K562 (cell line): ENCODE measurements at regions not wholly inside any gene's neighbourhood (a gene's known extent, or its start where the extent isn't known, plus 50 kb on each side); places are given as distances from the start of the nearest gene placed in this dataset.

Experiments used
- ATAC-seq: fragments of 200-7000 bp; cut with Tn5 transposase; 3 replicates; pipeline ENCODE4 v1.9.1; 2020; ENCODE audit warnings: moderate library complexity
- BruUV-seq: library from RNA; stranded (reverse); fragments of 400-500 nt; replicated peaks from 2 replicates; lab custom pipeline; 2021; lab: Mats Ljungman, UMichigan
- CTCF ChIA-PET: fragments of 300-600 bp; formaldehyde crosslinking; extraction: SDS; loops from one replicate; lab custom pipeline; 2021; ENCODE audit warnings: low intra/inter-chr PET ratio; lab: Yijun Ruan, JAX
- POLR2A ChIA-PET: fragments of 300-600, 350-650 bp; sonication (Branson Sonifier 250); formaldehyde crosslinking; extraction: SDS; loops from one replicate; lab custom pipeline; 2021; ENCODE audit warnings: antibody characterized with exemption, inconsistent platforms; lab: Yijun Ruan, JAX
- DNase-seq, 4 experiments: peaks; one replicate each; pipeline versions ENCODE4 v3.0.0 to v3.0.0-alpha.2; 2011 to 2018; ENCODE audit warnings: low spot score in 3 of 4, mixed read lengths in 3 of 4; ENCODE audit errors: extremely low read depth in 1 of 4
- FAIRE-seq: peaks from 2 replicates; lab custom pipeline; 2011; peaks lifted over from hg19 to GRCh38; lab: Jason Lieb, UNC
- H2AFZ ChIP-seq: 2 replicates; pipeline ENCODE4 v1.6.0; 2011; ENCODE audit warnings: low read depth, low read length, control low read depth, inconsistent platforms
- H3K27ac ChIP-seq: fragments of 200-600 bp; 3 replicates; pipeline ENCODE4 v1.8.0; 2011; ENCODE audit warnings: low read depth, mild to moderate bottlenecking, control low read depth, inconsistent platforms, low read length, moderate library complexity, mixed read lengths; ENCODE audit errors: extremely low read depth
- H3K27me3 ChIP-seq, 2 experiments: fragments of 300-600 bp in 1 of 2; 2 replicates in 1 of 2; 3 replicates in 1 of 2; pipeline versions ENCODE4 v1.6.0 to v1.8.0; 2011; ENCODE audit warnings: inconsistent platforms in 2 of 2, low read length in 2 of 2, mild to moderate bottlenecking in 1 of 2, mixed read lengths in 1 of 2, moderate library complexity in 1 of 2; ENCODE audit not compliant: control insufficient read depth in 2 of 2, insufficient read depth in 2 of 2
- H3K36me3 ChIP-seq: fragments of 300-600 bp; 3 replicates; pipeline ENCODE4 v1.8.0; 2011; ENCODE audit warnings: mild to moderate bottlenecking, low read length, inconsistent platforms; ENCODE audit not compliant: control insufficient read depth, insufficient read depth
- H3K4me1 ChIP-seq, 2 experiments: fragments of 200-600 bp in 1 of 2; replicated peaks in 1 of 2; 2 replicates in 1 of 2; 3 replicates in 1 of 2; pipeline versions ENCODE4 v1.5.1 to v1.8.0; 2011; ENCODE audit warnings: inconsistent platforms in 2 of 2, low read length in 2 of 2, mild to moderate bottlenecking in 1 of 2, mixed read lengths in 1 of 2, moderate library complexity in 1 of 2; ENCODE audit not compliant: control insufficient read depth in 2 of 2, insufficient read depth in 2 of 2
- H3K4me2 ChIP-seq: 2 replicates; pipeline ENCODE4 v1.6.1; 2011; ENCODE audit warnings: low read length, control low read depth, inconsistent platforms, mixed read lengths; ENCODE audit not compliant: insufficient read depth
- H3K4me3 ChIP-seq: fragments of 200-600 bp; sonication (generic), shearing (Covaris generic); 2 replicates; pipeline ENCODE4 v1.5.1; 2016; ENCODE audit warnings: control low read depth, inconsistent platforms
- H3K79me2 ChIP-seq: fragments of 200-600 bp; 3 replicates; pipeline ENCODE4 v1.8.0; 2011; ENCODE audit warnings: low read length, inconsistent platforms; ENCODE audit not compliant: control insufficient read depth, insufficient read depth
- H3K9ac ChIP-seq, 2 experiments: 2 replicates each; pipeline versions ENCODE4 v1.6.0 to v1.6.1; 2011; ENCODE audit warnings: low read depth in 2 of 2, low read length in 2 of 2, control low read depth in 1 of 2, inconsistent platforms in 1 of 2, mild to moderate bottlenecking in 1 of 2, mixed read lengths in 1 of 2; ENCODE audit not compliant: insufficient read depth in 1 of 2
- H3K9me1 ChIP-seq: one replicate; pipeline ENCODE4 v1.6.0; 2011; ENCODE audit warnings: inconsistent platforms, mild to moderate bottlenecking, low read length, moderate library complexity; ENCODE audit not compliant: control insufficient read depth, insufficient read depth
- H3K9me3 ChIP-seq: replicated peaks from 2 replicates; pipeline ENCODE4 v1.5.1; 2011; ENCODE audit warnings: low read depth, low read length, inconsistent platforms; ENCODE audit not compliant: control insufficient read depth, insufficient read depth
- H4K20me1 ChIP-seq: replicated peaks from 2 replicates; pipeline ENCODE4 v1.6.1; 2011; ENCODE audit warnings: low read length, inconsistent platforms, mixed read lengths; ENCODE audit not compliant: control insufficient read depth, insufficient read depth
- CEBPB ChIP-seq: fragments of 450-650 bp; IDR thresholded peaks from 2 replicates; pipeline ENCODE4 v1.6.1; 2016; ENCODE audit warnings: missing genetic modification characterization, missing compliant biosample characterization
- E2F3 ChIP-seq: fragments of 250-450 bp; sonication (Bioruptor Pico); IDR thresholded peaks from 2 replicates; pipeline ENCODE4 v1.4.0; 2020; ENCODE audit warnings: mild to moderate bottlenecking
- HMG20B ChIP-seq: fragments of 250-450 bp; sonication (Bioruptor Pico); IDR thresholded peaks from 2 replicates; pipeline ENCODE4 v1.5.0; 2021; ENCODE audit warnings: mild to moderate bottlenecking
- MTF1 ChIP-seq: fragments of 250-450 bp; sonication (Bioruptor Pico); IDR thresholded peaks from 2 replicates; pipeline ENCODE4 v1.9.0; 2021; ENCODE audit warnings: moderate library complexity, mild to moderate bottlenecking, inconsistent platforms, borderline replicate concordance
- NCOA1 ChIP-seq: fragments of 450-650 bp; IDR thresholded peaks from 2 replicates; pipeline ENCODE4 v1.6.1; 2016; ENCODE audit warnings: low read depth
- SMARCA4 ChIP-seq: fragments of 450-650 bp; IDR thresholded peaks from 2 replicates; pipeline ENCODE4 v1.6.1; 2016
- ZNF282 ChIP-seq: sonication (generic); formaldehyde crosslinking; IDR thresholded peaks from 2 replicates; pipeline ENCODE4 v1.8.1; 2023; ENCODE audit warnings: missing genetic modification reagents
- WGBS: fragments of 100-300 bp; shearing (Covaris generic); methylation state at CpG from one replicate; pipeline ENCODE4 v1.1.6; 2016; ENCODE audit warnings: low coverage, mixed read lengths; ENCODE audit not compliant: insufficient coverage; ENCODE audit errors: missing lambda C conversion rate; 5-methylcytosine and 5-hydroxymethylcytosine counted together
- in situ Hi-C: fragments of 300-500 bp; cut with MboI; formaldehyde crosslinking; loops from 4 replicates; pipeline ENCODE4 v1.15.0; 2018; ENCODE audit warnings: inconsistent platforms, mixed read lengths
- intact Hi-C: fragments of 100-400 bp; cut with micrococcal nuclease; formaldehyde crosslinking; loops from 2 replicates; pipeline ENCODE4 v1.14.2; 2022
- TF ChIP-seq, protein P1 (sequence below): fragments of 450-650 bp; formaldehyde crosslinking; conservative IDR thresholded peaks from 2 replicates; pipeline ENCODE4 v1.4.0; 2022; ENCODE audit warnings: mild to moderate bottlenecking, missing genetic modification characterization

DNA sequence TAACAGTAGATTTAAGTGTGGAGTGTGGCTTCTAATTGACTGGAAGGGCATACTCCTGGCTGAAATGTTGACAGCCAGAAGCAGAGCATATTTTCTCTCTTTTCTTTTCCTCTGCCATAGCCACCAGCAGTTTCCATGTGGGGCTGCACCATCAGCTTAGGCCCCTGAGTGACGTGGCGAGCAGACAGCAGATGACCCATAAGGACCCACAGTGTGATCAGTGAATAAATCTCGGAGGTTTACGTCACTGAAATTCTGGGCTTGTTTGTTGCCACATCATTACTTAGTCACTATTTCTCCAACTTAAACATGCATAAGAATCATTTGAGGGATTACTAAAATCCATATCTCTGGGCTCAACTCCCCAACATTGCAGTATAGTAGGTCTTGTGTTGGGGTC is 549.7 kb upstream of the TMEM132C start:
- H3K9ac ChIP-seq, result no peak overlapping the region
- H3K79me2 ChIP-seq, result no peaks in the 10 kb centered on the region
- ATAC-seq (no peak), FAIRE-seq (no peak), DNase-seq (no peak)
- ChIA-PET POLR2A (no interaction called here), CTCF (no interaction called here)
- H2AFZ ChIP-seq, result no peak overlapping the region
- WGBS, result 0% methylated on average over 4 of the region's 4 CpGs
- H3K9me1 ChIP-seq, result no peaks in the 10 kb centered on the region
- H3K4me1 ChIP-seq, result no peaks in the 10 kb centered on the region
- in situ Hi-C loops (no loop called here), intact Hi-C loops (no loop called here)
- no peak overlapping the region for H3K27ac ChIP-seq
- BruUV-seq, result no TSS peak
- no peaks in the 10 kb centered on the region for H3K36me3 ChIP-seq
- H3K27me3 ChIP-seq, result no peaks in the 10 kb centered on the region
- no peaks in the 10 kb centered on the region for H4K20me1 ChIP-seq
- no peaks in the 10 kb centered on the region for H3K9me3 ChIP-seq
- no peak for TF ChIP-seq HMG20B (CRISPR knock-in tag)
- no peak for TF ChIP-seq NCOA1
- no peak for TF ChIP-seq SMARCA4
- TF ChIP-seq E2F3 (CRISPR knock-in tag), result no peak
- no peak for TF ChIP-seq CEBPB
- H3K4me3 ChIP-seq, result no peak overlapping the region
- no peak overlapping the region for H3K4me2 ChIP-seq

DNA sequence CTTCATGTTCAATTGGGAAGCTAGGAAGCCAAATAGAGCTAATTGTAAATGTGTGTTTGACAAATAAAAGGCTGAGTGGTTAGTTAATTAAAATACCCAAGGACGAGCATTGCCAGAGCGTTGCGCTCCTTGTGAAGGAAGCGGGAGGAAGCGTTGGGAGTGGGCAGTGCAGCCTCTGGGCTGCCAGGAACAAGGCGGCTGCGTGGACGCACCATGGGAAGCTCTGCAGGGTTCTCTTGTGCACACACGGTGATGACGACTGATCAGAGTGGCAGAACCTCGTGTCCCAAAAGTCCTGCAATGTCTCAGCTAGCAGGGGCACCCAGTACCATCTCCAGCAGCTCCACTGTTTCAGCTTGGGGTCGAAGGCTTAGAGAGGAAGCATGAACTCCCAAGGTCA is 546.6 kb upstream of the TMEM132C start:
- in situ Hi-C loops (no loop called here), intact Hi-C loops (no loop called here)
- CTCF ChIA-PET, result no interaction called here
- no TSS peak for BruUV-seq
- Histone ChIP-seq H3K27ac (no peak overlapping the region), H2AFZ (no peak overlapping the region), H3K79me2 (no peaks in the 10 kb centered on the region), H3K9me3 (no peaks in the 10 kb centered on the region)
- no peak for FAIRE-seq
- TF ChIP-seq ZNF282 (CRISPR knock-in tag) (no peak), MTF1 (CRISPR knock-in tag) (no peak)
- TF ChIP-seq, protein P1, sequence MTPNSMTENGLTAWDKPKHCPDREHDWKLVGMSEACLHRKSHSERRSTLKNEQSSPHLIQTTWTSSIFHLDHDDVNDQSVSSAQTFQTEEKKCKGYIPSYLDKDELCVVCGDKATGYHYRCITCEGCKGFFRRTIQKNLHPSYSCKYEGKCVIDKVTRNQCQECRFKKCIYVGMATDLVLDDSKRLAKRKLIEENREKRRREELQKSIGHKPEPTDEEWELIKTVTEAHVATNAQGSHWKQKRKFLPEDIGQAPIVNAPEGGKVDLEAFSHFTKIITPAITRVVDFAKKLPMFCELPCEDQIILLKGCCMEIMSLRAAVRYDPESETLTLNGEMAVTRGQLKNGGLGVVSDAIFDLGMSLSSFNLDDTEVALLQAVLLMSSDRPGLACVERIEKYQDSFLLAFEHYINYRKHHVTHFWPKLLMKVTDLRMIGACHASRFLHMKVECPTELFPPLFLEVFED (CRISPR knock-in tag), result no peak
- TF ChIP-seq, all 486 proteins: peak for 0
- Histone ChIP-seq H4K20me1 (no peaks in the 10 kb centered on the region), H3K9me1 (no peaks in the 10 kb centered on the region), H3K4me2 (no peak overlapping the region), H3K4me1 (no peaks in the 10 kb centered on the region), H3K9ac (no peak overlapping the region), H3K36me3 (no peaks in the 10 kb centered on the region), H3K27me3 (no peaks in the 10 kb centered on the region), H3K4me3 (no peak overlapping the region)
- DNase-seq (no peak), ATAC-seq (no peak)
- POLR2A ChIA-PET, result no interaction called here
- under 1% methylated on average over 12 of the region's 12 CpGs for WGBS
